Type B pancreatic cell (in vitro differentiated cells): ENCODE measurements at regions not wholly inside any gene's neighbourhood (a gene's known extent, or its start where the extent isn't known, plus 50 kb on each side); places are given as distances from the start of the nearest gene placed in this dataset.

Experiments used
- DNase-seq: peaks from one replicate; pipeline ENCODE4 v3.0.0; 2021; ENCODE audit warnings: mixed read lengths; ENCODE audit not compliant: unreplicated experiment; ENCODE audit errors: extremely low spot score
- H3K27ac Mint-ChIP-seq: 2 replicates; pipeline ENCODE4 v1.8.0; 2021; ENCODE audit warnings: mild to moderate bottlenecking, mixed read lengths
- H3K27me3 Mint-ChIP-seq: 2 replicates; pipeline ENCODE4 v1.8.0; 2021; ENCODE audit warnings: mixed read lengths
- H3K36me3 Mint-ChIP-seq: 2 replicates; pipeline ENCODE4 v1.8.0; 2021; ENCODE audit warnings: mixed read lengths
- H3K4me1 Mint-ChIP-seq: one replicate; pipeline ENCODE4 v1.8.0; 2021; ENCODE audit warnings: mixed read lengths; ENCODE audit not compliant: unreplicated experiment
- H3K4me3 Mint-ChIP-seq: 2 replicates; pipeline ENCODE4 v1.8.0; 2021; ENCODE audit warnings: mild to moderate bottlenecking, mixed read lengths
- H3K9me3 Mint-ChIP-seq: 2 replicates; pipeline ENCODE4 v1.8.0; 2021; ENCODE audit warnings: mixed read lengths
- TF ChIP-seq, protein P1 (sequence below): fragments of 200-600 bp; sonication (generic); conservative IDR thresholded peaks from 2 replicates; pipeline ENCODE4 v1.5.0; 2021; ENCODE audit warnings: antibody characterized with exemption, mild to moderate bottlenecking

DNA sequence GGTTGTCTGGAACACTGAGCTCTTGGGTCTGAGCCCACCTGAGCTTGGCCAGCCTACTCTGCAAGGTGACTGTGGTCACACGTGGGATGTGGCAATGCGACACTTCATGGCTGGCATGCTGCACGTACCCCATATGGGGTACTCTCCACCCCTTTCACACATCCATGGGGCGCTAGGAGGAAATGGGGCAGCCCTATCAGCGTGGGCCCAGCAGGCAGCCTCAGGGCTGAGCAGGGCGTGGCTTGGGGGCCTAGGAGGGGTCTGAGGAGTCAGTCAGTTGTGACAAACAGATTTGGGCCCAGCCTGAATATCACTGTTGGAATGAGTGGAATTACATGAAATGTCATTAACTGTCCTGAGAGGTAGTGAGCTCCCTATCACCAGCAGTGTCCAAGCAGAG lies 82.3 kb upstream of the LINGO1 start:
- H3K4me1 Mint-ChIP-seq, result peaks cover 20% of the 10 kb centered on the region
- no peaks in the 10 kb centered on the region for H3K36me3 Mint-ChIP-seq
- no peak for DNase-seq
- TF ChIP-seq, protein P1, sequence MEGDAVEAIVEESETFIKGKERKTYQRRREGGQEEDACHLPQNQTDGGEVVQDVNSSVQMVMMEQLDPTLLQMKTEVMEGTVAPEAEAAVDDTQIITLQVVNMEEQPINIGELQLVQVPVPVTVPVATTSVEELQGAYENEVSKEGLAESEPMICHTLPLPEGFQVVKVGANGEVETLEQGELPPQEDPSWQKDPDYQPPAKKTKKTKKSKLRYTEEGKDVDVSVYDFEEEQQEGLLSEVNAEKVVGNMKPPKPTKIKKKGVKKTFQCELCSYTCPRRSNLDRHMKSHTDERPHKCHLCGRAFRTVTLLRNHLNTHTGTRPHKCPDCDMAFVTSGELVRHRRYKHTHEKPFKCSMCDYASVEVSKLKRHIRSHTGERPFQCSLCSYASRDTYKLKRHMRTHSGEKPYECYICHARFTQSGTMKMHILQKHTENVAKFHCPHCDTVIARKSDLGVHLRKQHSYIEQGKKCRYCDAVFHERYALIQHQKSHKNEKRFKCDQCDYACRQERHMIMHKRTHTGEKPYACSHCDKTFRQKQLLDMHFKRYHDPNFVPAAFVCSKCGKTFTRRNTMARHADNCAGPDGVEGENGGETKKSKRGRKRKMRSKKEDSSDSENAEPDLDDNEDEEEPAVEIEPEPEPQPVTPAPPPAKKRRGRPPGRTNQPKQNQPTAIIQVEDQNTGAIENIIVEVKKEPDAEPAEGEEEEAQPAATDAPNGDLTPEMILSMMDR, result no peak
- H3K27ac Mint-ChIP-seq, result no peak overlapping the region
- H3K4me3 Mint-ChIP-seq, result no peak overlapping the region
- H3K27me3 Mint-ChIP-seq, result peaks cover 11% of the 10 kb centered on the region
- no peaks in the 10 kb centered on the region for H3K9me3 Mint-ChIP-seq

GRCh38 chr15:77714555-77714954 lies 81.8 kb upstream of the LINGO1 start:
- Mint-ChIP-seq H3K4me1 (peaks cover 17% of the 10 kb centered on the region), H3K4me3 (no peak overlapping the region), H3K9me3 (no peaks in the 10 kb centered on the region), H3K36me3 (no peaks in the 10 kb centered on the region), H3K27me3 (peaks cover 8% of the 10 kb centered on the region), H3K27ac (no peak overlapping the region)
- no peak for DNase-seq
- TF ChIP-seq, protein P1, result no peak

GRCh38 chr15:77714023-77714422 lies 81.3 kb upstream of the LINGO1 start:
- no peak overlapping the region for H3K27ac Mint-ChIP-seq
- TF ChIP-seq, protein P1, result no peak
- no peak overlapping the region for H3K4me3 Mint-ChIP-seq
- no peaks in the 10 kb centered on the region for H3K36me3 Mint-ChIP-seq
- DNase-seq, result no peak
- H3K27me3 Mint-ChIP-seq, result peaks cover 6% of the 10 kb centered on the region
- H3K4me1 Mint-ChIP-seq, result peaks cover 15% of the 10 kb centered on the region
- H3K9me3 Mint-ChIP-seq, result no peaks in the 10 kb centered on the region

DNA sequence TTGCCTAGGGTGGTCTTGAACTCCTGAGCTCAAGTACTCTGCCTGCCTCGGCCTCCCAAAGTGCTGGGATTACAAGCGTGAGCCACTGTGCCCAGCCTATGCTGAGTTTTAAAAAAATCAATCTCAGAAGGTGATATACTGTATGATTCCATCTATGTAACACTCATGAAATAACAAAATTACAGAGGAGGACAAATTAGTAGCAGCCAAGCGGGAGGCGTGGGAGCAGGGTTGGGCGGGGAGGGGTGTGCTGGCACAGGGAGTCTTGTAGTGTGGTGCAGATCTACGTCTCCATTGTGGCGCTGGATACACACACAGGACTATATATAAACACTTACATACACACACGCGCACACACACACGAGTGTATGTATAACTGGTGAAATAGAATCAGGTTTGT lies 80.6 kb upstream of the LINGO1 start:
- Mint-ChIP-seq H3K4me1 (peaks cover 15% of the 10 kb centered on the region), H3K27me3 (peaks cover 6% of the 10 kb centered on the region), H3K27ac (no peak overlapping the region), H3K9me3 (no peaks in the 10 kb centered on the region), H3K4me3 (no peak overlapping the region), H3K36me3 (no peaks in the 10 kb centered on the region)
- TF ChIP-seq, protein P1, result no peak
- DNase-seq, result no peak

DNA sequence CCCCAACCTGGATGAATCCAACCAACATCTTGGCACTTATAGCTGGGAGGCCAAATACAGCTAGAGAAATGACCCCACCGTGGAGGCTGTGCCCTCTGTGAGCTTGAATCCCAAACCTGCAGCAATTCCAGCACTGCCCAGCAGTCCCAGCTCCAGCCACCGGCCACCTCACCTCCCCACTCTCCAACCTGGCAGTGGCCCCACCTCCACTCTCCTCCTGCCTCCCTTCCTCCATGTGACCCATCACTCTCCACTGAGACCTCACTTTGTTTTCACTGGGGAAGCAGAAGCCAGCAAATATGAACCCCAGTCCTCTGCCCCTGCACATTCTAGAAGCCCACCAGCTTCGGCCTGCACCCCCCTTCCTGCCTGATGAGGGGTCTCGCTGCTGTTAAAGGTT lies 79.7 kb upstream of the LINGO1 start:
- Mint-ChIP-seq H3K27me3 (peaks cover 10% of the 10 kb centered on the region), H3K27ac (no peak overlapping the region), H3K36me3 (no peaks in the 10 kb centered on the region), H3K4me1 (peaks cover 15% of the 10 kb centered on the region), H3K4me3 (no peak overlapping the region), H3K9me3 (no peaks in the 10 kb centered on the region)
- TF ChIP-seq, protein P1, result no peak
- DNase-seq, result no peak

GRCh38 chr15:77710637-77711036 lies 77.9 kb upstream of the LINGO1 start:
- peaks cover under 1% of the 10 kb centered on the region for H3K4me1 Mint-ChIP-seq
- TF ChIP-seq, protein P1, result no peak
- peaks cover 16% of the 10 kb centered on the region for H3K27me3 Mint-ChIP-seq
- no peaks in the 10 kb centered on the region for H3K36me3 Mint-ChIP-seq
- no peaks in the 10 kb centered on the region for H3K9me3 Mint-ChIP-seq
- no peak for DNase-seq
- H3K4me3 Mint-ChIP-seq, result no peak overlapping the region
- no peak overlapping the region for H3K27ac Mint-ChIP-seq
